BJ (cell line): ENCODE measurements at regions not wholly inside any gene's neighbourhood (a gene's known extent, or its start where the extent isn't known, plus 50 kb on each side); places are given as distances from the start of the nearest gene placed in this dataset.

Experiments used
- CTCF ChIA-PET: fragments of 350-600 bp; formaldehyde crosslinking; extraction: SDS; loops from one replicate; lab custom pipeline; 2021; ENCODE audit warnings: antibody characterized with exemption, inconsistent platforms; lab: Yijun Ruan, JAX
- POLR2A ChIA-PET: fragments of 300-600 bp; sonication (Branson Sonifier 250); formaldehyde crosslinking; extraction: SDS; loops from one replicate; lab custom pipeline; 2021; ENCODE audit warnings: antibody characterized with exemption; lab: Charles Lee
- DNase-seq: peaks from one replicate; pipeline ENCODE4 v3.0.0-alpha.2; 2011; ENCODE audit warnings: low read depth
- H3K27me3 ChIP-seq: 2 replicates; pipeline ENCODE4 v1.6.0; 2011; ENCODE audit warnings: low read length; ENCODE audit not compliant: control insufficient read depth, insufficient read depth
- H3K36me3 ChIP-seq: 2 replicates; pipeline ENCODE4 v1.5.1; 2011; ENCODE audit warnings: low read length; ENCODE audit not compliant: control insufficient read depth, insufficient read depth
- H3K4me3 ChIP-seq: 2 replicates; pipeline ENCODE4 v1.5.1; 2011; ENCODE audit warnings: low read depth, mild to moderate bottlenecking, control low read depth, low read length
- CTCF ChIP-seq: IDR thresholded peaks from 2 replicates; pipeline ENCODE4 v1.5.1; 2011; ENCODE audit warnings: low read depth, mild to moderate bottlenecking, control low read depth, inconsistent platforms, low read length, moderate library complexity; ENCODE audit not compliant: insufficient read depth

GRCh38 chr4:138678985-138679746 is 336.4 kb upstream of the NOCT start:
- TF ChIP-seq CTCF, result no peak
- ChIA-PET POLR2A (no interaction called here), CTCF (interaction anchor here (1.0 to 4.5 kb wide), 10 partner anchors 10 to 859 kb away, joined by 3 to 34 read pairs (median 5); no protein-coding TSS in a partner anchor)
- DNase-seq, result no peak
- H3K4me3 ChIP-seq, result no peak overlapping the region
- peaks cover 4% of the 10 kb centered on the region for H3K27me3 ChIP-seq
- no peaks in the 10 kb centered on the region for H3K36me3 ChIP-seq

DNA sequence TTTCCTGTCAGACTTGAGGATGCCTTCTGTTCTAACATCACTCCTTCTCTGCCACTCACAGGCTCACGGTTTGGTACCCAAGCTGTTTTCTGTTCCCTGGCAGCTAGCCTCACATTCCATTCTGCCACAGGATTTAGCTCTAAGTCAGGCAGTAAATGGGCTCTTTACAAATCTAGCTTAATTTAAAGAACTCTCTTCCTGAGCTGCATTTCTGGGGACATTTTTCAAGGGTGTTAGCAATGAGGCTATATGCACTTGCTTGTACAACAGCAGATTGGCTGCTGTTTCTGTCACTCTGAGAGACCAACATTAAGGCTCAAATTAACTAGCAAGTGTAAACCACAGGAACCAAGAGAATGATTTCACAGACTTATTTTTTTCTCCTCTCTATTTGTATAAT is 337.8 kb upstream of the NOCT start:
- POLR2A ChIA-PET, result no interaction called here
- TF ChIP-seq CTCF, result no peak
- DNase-seq, result no peak

DNA sequence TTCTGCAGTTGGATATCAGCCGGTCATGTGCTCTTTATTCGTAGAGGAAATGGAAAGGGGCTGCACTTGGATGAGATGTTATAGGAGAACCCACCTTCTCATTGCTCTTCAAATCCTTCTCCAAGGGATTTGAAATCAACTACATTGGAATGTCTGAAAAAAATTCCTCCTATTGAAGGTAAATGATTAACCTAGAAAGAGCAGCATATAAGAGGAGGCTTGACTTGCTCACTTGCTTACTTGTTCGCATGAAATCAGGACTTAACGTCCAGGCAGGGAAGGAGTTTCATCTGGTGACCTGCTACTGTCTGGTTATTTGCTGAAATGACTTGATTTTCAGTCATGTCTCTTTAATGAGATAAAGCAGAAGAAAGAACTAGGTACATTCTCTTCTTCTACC is 338.4 kb upstream of the NOCT start:
- no peak for DNase-seq
- Histone ChIP-seq H3K27me3 (peaks cover 3% of the 10 kb centered on the region; the same call in 1 of the 2 replicates), H3K4me3 (no peak overlapping the region), H3K36me3 (no peaks in the 10 kb centered on the region)
- ChIA-PET CTCF (interaction anchor here (1.2 to 1.4 kb wide), 2 partner anchors 261 to 857 kb away, joined by 3 read pairs; no protein-coding TSS in a partner anchor), POLR2A (no interaction called here)
- no peak for TF ChIP-seq CTCF

More for the DNA sequence above, 337.8 kb upstream of the NOCT start:
- H3K4me3 ChIP-seq, result no peak overlapping the region
- H3K27me3 ChIP-seq, result peaks cover 4% of the 10 kb centered on the region
- H3K36me3 ChIP-seq, result no peaks in the 10 kb centered on the region
- CTCF ChIA-PET, result interaction anchor here (0.9 to 4.5 kb wide), 6 partner anchors 38 to 857 kb away, joined by 3 to 34 read pairs (median 3); no protein-coding TSS in a partner anchor

- ChIA-PET CTCF (no interaction called here), POLR2A (no interaction called here)
- no peak for TF ChIP-seq CTCF
Measured at GRCh38 chr4:138675685-138676084, 339.9 kb upstream of the NOCT start.

GRCh38 chr4:138674209-138674608 is 341.4 kb upstream of the NOCT start:
- no peaks in the 10 kb centered on the region for H3K36me3 ChIP-seq
- DNase-seq, result no peak
- H3K4me3 ChIP-seq, result no peak overlapping the region
- CTCF ChIA-PET, result interaction anchor here (0.8 kb wide), 2 partner anchors 52 to 639 kb away, joined by 3 to 4 read pairs; no protein-coding TSS in a partner anchor
- TF ChIP-seq CTCF, result no peak
- peaks cover 1% of the 10 kb centered on the region; the same call in 1 of the 2 replicates for H3K27me3 ChIP-seq
- POLR2A ChIA-PET, result no interaction called here

More at GRCh38 chr4:138675685-138676084, 339.9 kb upstream of the NOCT start:
- H3K4me3 ChIP-seq, result no peak overlapping the region
- H3K36me3 ChIP-seq, result no peaks in the 10 kb centered on the region
- DNase-seq, result no peak
- H3K27me3 ChIP-seq, result peaks cover 3% of the 10 kb centered on the region; the same call in 1 of the 2 replicates
